ENCODE measurements at regions not wholly inside any gene's neighbourhood (a gene's known extent, or its start where the extent isn't known, plus 50 kb on each side); places are given as distances from the start of the nearest gene placed in this dataset.

DNA sequence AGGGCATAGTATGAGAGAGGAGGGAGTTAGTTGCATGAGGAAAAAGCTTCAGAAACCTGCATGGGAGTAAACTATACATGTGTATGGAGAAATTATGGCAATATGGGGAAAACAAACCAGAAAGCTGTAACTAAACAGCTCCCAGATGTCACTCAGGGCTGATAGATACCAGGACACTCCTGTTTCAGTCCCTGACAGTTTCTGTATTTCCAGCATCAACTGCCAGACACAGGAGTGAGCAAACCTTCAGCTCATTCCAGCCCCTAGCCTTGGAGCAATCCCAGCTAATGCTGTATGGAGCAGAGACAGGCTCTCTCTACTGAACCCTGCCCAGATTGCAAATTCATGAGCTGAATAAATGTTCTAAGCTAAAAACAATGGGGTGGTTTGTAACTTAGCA is 382.9 kb upstream of the MAGEB18 start:
- TF ChIP-seq, protein P1, sequence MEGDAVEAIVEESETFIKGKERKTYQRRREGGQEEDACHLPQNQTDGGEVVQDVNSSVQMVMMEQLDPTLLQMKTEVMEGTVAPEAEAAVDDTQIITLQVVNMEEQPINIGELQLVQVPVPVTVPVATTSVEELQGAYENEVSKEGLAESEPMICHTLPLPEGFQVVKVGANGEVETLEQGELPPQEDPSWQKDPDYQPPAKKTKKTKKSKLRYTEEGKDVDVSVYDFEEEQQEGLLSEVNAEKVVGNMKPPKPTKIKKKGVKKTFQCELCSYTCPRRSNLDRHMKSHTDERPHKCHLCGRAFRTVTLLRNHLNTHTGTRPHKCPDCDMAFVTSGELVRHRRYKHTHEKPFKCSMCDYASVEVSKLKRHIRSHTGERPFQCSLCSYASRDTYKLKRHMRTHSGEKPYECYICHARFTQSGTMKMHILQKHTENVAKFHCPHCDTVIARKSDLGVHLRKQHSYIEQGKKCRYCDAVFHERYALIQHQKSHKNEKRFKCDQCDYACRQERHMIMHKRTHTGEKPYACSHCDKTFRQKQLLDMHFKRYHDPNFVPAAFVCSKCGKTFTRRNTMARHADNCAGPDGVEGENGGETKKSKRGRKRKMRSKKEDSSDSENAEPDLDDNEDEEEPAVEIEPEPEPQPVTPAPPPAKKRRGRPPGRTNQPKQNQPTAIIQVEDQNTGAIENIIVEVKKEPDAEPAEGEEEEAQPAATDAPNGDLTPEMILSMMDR (IDR thresholded peaks at IDR 0.05): no peak
- TF ChIP-seq JUN (IDR thresholded peaks at IDR 0.05): no peak
